GM21825 (cell line): ENCODE measurements at regions not wholly inside any gene's neighbourhood (a gene's known extent, or its start where the extent isn't known, plus 50 kb on each side); places are given as distances from the start of the nearest gene placed in this dataset.
"Not testable (repeated sequence)": the region's sequence is repeated elsewhere in the genome, so short reads cannot be mapped to it uniquely, and the experiment has no call there.

Experiments
- ATAC-seq: cut with Tn5 transposase; IDR thresholded peaks from one replicate; pipeline ENCODE4 v1.9.1; 2021; ENCODE audit warnings: mild to moderate bottlenecking, moderate library complexity; ENCODE audit not compliant: unreplicated experiment

GRCh38 chr16:77057161-77057774 is 133.7 kb upstream of the MON1B start:
- ATAC-seq = no peak

GRCh38 chr16:77059446-77059845 is 131.5 kb upstream of the MON1B start:
- no peak for ATAC-seq

- no peak for ATAC-seq
Measured at GRCh38 chr16:77060614-77061013, 130.4 kb upstream of the MON1B start.

- no peak for ATAC-seq
Measured at GRCh38 chr16:77062878-77063675, 127.9 kb upstream of the MON1B start.

- no peak for ATAC-seq
Measured at GRCh38 chr16:77063676-77064016, 127.3 kb upstream of the MON1B start.

- no peak for ATAC-seq
Measured at GRCh38 chr16:77064037-77064436, 127.0 kb upstream of the MON1B start.

GRCh38 chr16:77066896-77067496 is 124.0 kb upstream of the MON1B start:
- ATAC-seq = no peak

- ATAC-seq = no peak
Measured at GRCh38 chr16:77067900-77068299, 123.1 kb upstream of the MON1B start.

- no peak for ATAC-seq
Measured at GRCh38 chr16:77068402-77068801, 122.6 kb upstream of the MON1B start.

GRCh38 chr16:77069929-77070328 is 121.1 kb upstream of the MON1B start:
- ATAC-seq = no peak

- ATAC-seq = no peak
Measured at GRCh38 chr16:77070683-77071082, 120.3 kb upstream of the MON1B start.

GRCh38 chr16:77076839-77077238 is 114.2 kb upstream of the MON1B start:
- no peak for ATAC-seq

GRCh38 chr16:77077256-77077922 is 113.6 kb upstream of the MON1B start:
- ATAC-seq = no peak

GRCh38 chr16:77085981-77086380 is 105.0 kb upstream of the MON1B start:
- no peak for ATAC-seq

- no peak for ATAC-seq
Measured at GRCh38 chr16:77090062-77090461, 100.9 kb upstream of the MON1B start.

- no peak for ATAC-seq
Measured at GRCh38 chr16:77093309-77093708, 97.7 kb upstream of the MON1B start.

GRCh38 chr16:77093999-77094398 is 97.0 kb upstream of the MON1B start:
- no peak for ATAC-seq

- no peak for ATAC-seq
Measured at GRCh38 chr16:77111056-77111565, 79.9 kb upstream of the MON1B start.

GRCh38 chr16:77112746-77113145 is 78.2 kb upstream of the MON1B start:
- no peak for ATAC-seq

- ATAC-seq = no peak
Measured at GRCh38 chr16:77113835-77114234, 77.2 kb upstream of the MON1B start.

GRCh38 chr16:77114361-77114760 is 76.6 kb upstream of the MON1B start:
- ATAC-seq = not testable (repeated sequence)

GRCh38 chr16:77116856-77117255 is 74.1 kb upstream of the MON1B start:
- no peak for ATAC-seq
